Right lobe of liver (tissue), 4 donors: ENCODE measurements at regions not wholly inside any gene's neighbourhood (a gene's known extent, or its start where the extent isn't known, plus 50 kb on each side); places are given as distances from the start of the nearest gene placed in this dataset.

Experiments used
- POLR2A ChIP-seq: fragments of 450-650 bp; IDR thresholded peaks from one replicate; pipeline ENCODE4 v1.6.1; 2017; ENCODE audit warnings: antibody characterized with exemption, mild to moderate bottlenecking
- TF ChIP-seq, protein P1 (sequence below), 4 donors: fragments of 200-600 bp in 3 of 4; fragments of 450-650 bp in 1 of 4; IDR thresholded peaks; one replicate each; pipeline versions ENCODE4 v1.5.1 to v1.8.0; 2016 to 2022; ENCODE audit warnings: antibody characterized with exemption in 4 of 4, mild to moderate bottlenecking in 2 of 4
- donor health status: DM: no; HTN: no; CAD: no.
- donor health status: DM: no; HTN: no; CAD: no.
- donor health status: DM: no; HTN: yes; CAD: no.

DNA sequence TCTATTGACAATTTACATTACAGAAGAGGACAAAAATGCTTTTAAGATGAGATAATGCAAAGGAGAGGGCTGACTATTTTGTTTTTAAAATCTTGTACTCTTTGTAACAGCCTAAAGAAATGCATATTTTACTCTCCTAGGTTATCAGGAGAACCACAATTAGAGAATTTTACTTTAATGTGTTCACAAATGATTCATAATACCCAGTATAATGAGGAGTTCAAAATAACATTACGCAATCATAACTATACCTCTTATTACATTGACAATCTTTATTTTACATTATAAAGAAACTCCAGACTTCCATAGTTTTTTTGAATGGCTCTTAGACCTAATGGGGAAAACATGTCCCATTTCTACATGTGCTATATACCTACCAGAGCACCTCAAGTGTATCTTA, 1089.7 kb downstream of the PCDH17 start:
- TF ChIP-seq, protein P1, sequence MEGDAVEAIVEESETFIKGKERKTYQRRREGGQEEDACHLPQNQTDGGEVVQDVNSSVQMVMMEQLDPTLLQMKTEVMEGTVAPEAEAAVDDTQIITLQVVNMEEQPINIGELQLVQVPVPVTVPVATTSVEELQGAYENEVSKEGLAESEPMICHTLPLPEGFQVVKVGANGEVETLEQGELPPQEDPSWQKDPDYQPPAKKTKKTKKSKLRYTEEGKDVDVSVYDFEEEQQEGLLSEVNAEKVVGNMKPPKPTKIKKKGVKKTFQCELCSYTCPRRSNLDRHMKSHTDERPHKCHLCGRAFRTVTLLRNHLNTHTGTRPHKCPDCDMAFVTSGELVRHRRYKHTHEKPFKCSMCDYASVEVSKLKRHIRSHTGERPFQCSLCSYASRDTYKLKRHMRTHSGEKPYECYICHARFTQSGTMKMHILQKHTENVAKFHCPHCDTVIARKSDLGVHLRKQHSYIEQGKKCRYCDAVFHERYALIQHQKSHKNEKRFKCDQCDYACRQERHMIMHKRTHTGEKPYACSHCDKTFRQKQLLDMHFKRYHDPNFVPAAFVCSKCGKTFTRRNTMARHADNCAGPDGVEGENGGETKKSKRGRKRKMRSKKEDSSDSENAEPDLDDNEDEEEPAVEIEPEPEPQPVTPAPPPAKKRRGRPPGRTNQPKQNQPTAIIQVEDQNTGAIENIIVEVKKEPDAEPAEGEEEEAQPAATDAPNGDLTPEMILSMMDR (IDR thresholded peaks at IDR 0.05), result no peak
- no peak for TF ChIP-seq POLR2A
